ENCODE measurements at regions not wholly inside any gene's neighbourhood (a gene's known extent, or its start where the extent isn't known, plus 50 kb on each side); places are given as distances from the start of the nearest gene placed in this dataset.

GRCh38 chr2:71962350-71962749 lies 185.3 kb downstream of the CYP26B1 start:
- TF ChIP-seq POLR2A (IDR thresholded peaks at IDR 0.05; ENCODE audit: low read length) (no peak), GATA1 (IDR thresholded peaks at IDR 0.05; ENCODE audit: low read depth, low read length) (no peak)
